SU-DHL-6 (cell line): ENCODE measurements at regions not wholly inside any gene's neighbourhood (a gene's known extent, or its start where the extent isn't known, plus 50 kb on each side); places are given as distances from the start of the nearest gene placed in this dataset.
A peak's percentile ranks its signal among the peaks of the same experiment; 100 is the strongest.

ENCODE experiments used
- H2AFZ ChIP-seq: fragments of 200-600 bp; sonication (generic); 2 replicates; pipeline ENCODE4 v1.6.1; 2014; ENCODE audit warnings: low read depth, mild to moderate bottlenecking, moderate library complexity, mixed read lengths, antibody characterized with exemption, low read length; ENCODE audit not compliant: severe bottlenecking
- H3F3A ChIP-seq: fragments of 200-600 bp; shearing (Covaris generic); 2 replicates; pipeline ENCODE4 v1.6.0; 2016; ENCODE audit warnings: antibody characterized with exemption, mild to moderate bottlenecking; ENCODE audit not compliant: insufficient read depth
- H3K27ac ChIP-seq: fragments of 200-600 bp; sonication (generic); 2 replicates; pipeline ENCODE4 v1.5.1; 2016; ENCODE audit warnings: low read depth, mild to moderate bottlenecking, low read length, moderate library complexity, mixed read lengths
- H3K27me3 ChIP-seq: fragments of 200-600 bp; sonication (generic), shearing (Covaris generic); 2 replicates; pipeline ENCODE4 v1.6.0; 2014; ENCODE audit warnings: mild to moderate bottlenecking, low read length
- H3K36me3 ChIP-seq: fragments of 200-600 bp; sonication (generic); 2 replicates; pipeline ENCODE4 v1.6.1; 2014; ENCODE audit warnings: mild to moderate bottlenecking, low read length, mixed read lengths
- H3K4me2 ChIP-seq: fragments of 300-600, 200-600 bp; shearing (Covaris generic), sonication (generic); 2 replicates; pipeline ENCODE4 v1.6.0; 2014; ENCODE audit warnings: low read length, low read depth, mild to moderate bottlenecking; ENCODE audit not compliant: poor library complexity, severe bottlenecking
- H3K4me3 ChIP-seq: fragments of 200-600 bp; sonication (generic); 2 replicates; pipeline ENCODE4 v1.5.1; 2014; ENCODE audit warnings: antibody characterized with exemption, low read length, mild to moderate bottlenecking, mixed read lengths; ENCODE audit not compliant: insufficient read depth, poor library complexity, severe bottlenecking
- H3K79me2 ChIP-seq: fragments of 200-600 bp; sonication (generic); 2 replicates; pipeline ENCODE4 v1.6.1; 2014; ENCODE audit warnings: mild to moderate bottlenecking, low read length, moderate library complexity; ENCODE audit not compliant: insufficient read depth
- H3K9ac ChIP-seq: fragments of 200-600 bp; sonication (generic); 2 replicates; pipeline ENCODE4 v1.7.0; 2014; ENCODE audit warnings: mild to moderate bottlenecking, low read length
- H3K9me2 ChIP-seq: fragments of 200-600 bp; sonication (generic); replicated peaks from 2 replicates; pipeline ENCODE4 v1.6.1; 2014; ENCODE audit warnings: low read length; ENCODE audit not compliant: insufficient read depth
- H3K9me3 ChIP-seq: fragments of 200-600 bp; sonication (generic); 2 replicates; pipeline ENCODE4 v1.6.1; 2014; ENCODE audit warnings: low read length, mixed read lengths; ENCODE audit not compliant: insufficient read depth
- H4K20me1 ChIP-seq: fragments of 200-600 bp; sonication (generic); 2 replicates; pipeline ENCODE4 v1.6.1; 2014; ENCODE audit warnings: low read depth, mild to moderate bottlenecking, antibody characterized with exemption, low read length, moderate library complexity, mixed read lengths
- CTCF ChIP-seq: fragments of 200-600 bp; sonication (generic); IDR thresholded peaks from one replicate; pipeline ENCODE4 v1.5.1; 2017; ENCODE audit warnings: antibody characterized with exemption, mild to moderate bottlenecking, low read length, moderate library complexity; ENCODE audit not compliant: insufficient read depth, poor library complexity, severe bottlenecking
- EZH2phosphoT487 ChIP-seq: fragments of 200-600 bp; sonication (generic), shearing (Covaris generic); conservative IDR thresholded peaks from 2 replicates; pipeline ENCODE4 v1.6.1; 2018; ENCODE audit warnings: mild to moderate bottlenecking, antibody characterized with exemption, low read length, moderate library complexity, mixed read lengths

- no peak overlapping the region for H3K4me2 ChIP-seq
- no peaks in the 10 kb centered on the region for H4K20me1 ChIP-seq
- TF ChIP-seq CTCF, result no peak
- TF ChIP-seq EZH2phosphoT487, result no peak
- no peaks in the 10 kb centered on the region for H3K79me2 ChIP-seq
- H3K9me3 ChIP-seq, result no peaks in the 10 kb centered on the region
- no peak overlapping the region for H3K9ac ChIP-seq
- H3K27ac ChIP-seq, result no peak overlapping the region
- no peaks in the 10 kb centered on the region for H3K27me3 ChIP-seq
- H3F3A ChIP-seq, result no peaks in the 10 kb centered on the region
- peak overlapping the region; percentile 26 for H2AFZ ChIP-seq
- H3K36me3 ChIP-seq, result no peaks in the 10 kb centered on the region
- no peaks in the 10 kb centered on the region for H3K9me2 ChIP-seq
- H3K4me3 ChIP-seq, result no peak overlapping the region
Measured at GRCh38 chr4:30952526-30953219, 232.5 kb downstream of the PCDH7 start.

GRCh38 chr4:30953799-30954198, 233.6 kb downstream of the PCDH7 start:
- TF ChIP-seq CTCF, result no peak
- no peak for TF ChIP-seq EZH2phosphoT487
- Histone ChIP-seq H3K9ac (no peak overlapping the region), H3K4me3 (no peak overlapping the region), H3K79me2 (no peaks in the 10 kb centered on the region), H2AFZ (no peak overlapping the region), H3K27ac (no peak overlapping the region), H3K4me2 (no peak overlapping the region), H4K20me1 (no peaks in the 10 kb centered on the region), H3K27me3 (no peaks in the 10 kb centered on the region), H3F3A (no peaks in the 10 kb centered on the region), H3K9me2 (no peaks in the 10 kb centered on the region), H3K9me3 (no peaks in the 10 kb centered on the region), H3K36me3 (no peaks in the 10 kb centered on the region)

GRCh38 chr4:30956916-30957315, 236.7 kb downstream of the PCDH7 start:
- Histone ChIP-seq H3K4me3 (no peak overlapping the region), H3K9me3 (no peaks in the 10 kb centered on the region), H2AFZ (peak overlapping the region; percentile 32), H3K36me3 (no peaks in the 10 kb centered on the region), H3K9me2 (no peaks in the 10 kb centered on the region), H3K4me2 (no peak overlapping the region), H3K79me2 (no peaks in the 10 kb centered on the region), H3K27me3 (no peaks in the 10 kb centered on the region), H3K9ac (no peak overlapping the region), H3F3A (no peaks in the 10 kb centered on the region), H3K27ac (no peak overlapping the region), H4K20me1 (no peaks in the 10 kb centered on the region)
- TF ChIP-seq EZH2phosphoT487, result no peak
- no peak for TF ChIP-seq CTCF
